ENCODE measurements at regions not wholly inside any gene's neighbourhood (a gene's known extent, or its start where the extent isn't known, plus 50 kb on each side); places are given as distances from the start of the nearest gene placed in this dataset.

DNA sequence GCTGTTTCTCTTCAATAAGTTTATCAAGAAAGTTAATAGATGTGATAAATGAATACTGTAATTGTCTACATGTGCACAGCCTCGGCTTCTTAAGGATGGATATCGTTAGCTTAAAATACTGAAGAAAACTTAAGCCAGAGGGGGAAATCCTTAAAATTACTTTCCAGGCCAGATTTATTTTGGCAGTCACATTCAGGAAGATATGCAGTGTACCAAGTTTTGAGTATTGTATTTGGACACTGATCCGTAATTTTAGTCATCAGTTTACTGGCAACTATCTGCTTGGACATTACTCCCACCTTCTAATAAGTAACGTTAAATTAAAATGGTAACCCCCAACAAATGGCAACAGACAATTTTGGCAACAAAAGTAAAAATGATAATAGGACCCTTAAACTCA is 770.0 kb upstream of the ZEB2 start:
- no peaks in the 10 kb centered on the region for H3K36me3 ChIP-seq (ENCODE audit: control insufficient read depth in 1 of 2, insufficient read depth in 2 of 2, low read length in 1 of 2)
- H3K27me3 ChIP-seq (ENCODE audit: control insufficient read depth in 1 of 2, insufficient read depth in 2 of 2, low read length in 1 of 2): peaks cover 0 to 2% of the 10 kb centered on the region in 2 donors
- intact Hi-C loops (cut with DNase I): no loop called here
- no peaks in the 10 kb centered on the region for H3K9me3 ChIP-seq (ENCODE audit: control insufficient read depth, low read length)
- H3K4me1 ChIP-seq (ENCODE audit: control insufficient read depth in 1 of 2, insufficient read depth in 2 of 2, low read length in 2 of 2): peaks cover 0 to 1% of the 10 kb centered on the region in 2 donors
- 2 to 6% methylated on average over 4 of the region's 4 CpGs for WGBS, 2 donors
- H3K27ac ChIP-seq (ENCODE audit: low read depth in 1 of 2, low read length in 2 of 2): no peak overlapping the region
- H3K4me3 ChIP-seq (ENCODE audit: low read length in 2 of 2): no peak overlapping the region
- no peak for ATAC-seq (ENCODE audit: low FRiP score)
- no peak for DNase-seq

GRCh38 chr2:145288650-145289496 is 769.0 kb upstream of the ZEB2 start:
- no peaks in the 10 kb centered on the region for H3K36me3 ChIP-seq (ENCODE audit: control insufficient read depth in 1 of 2, insufficient read depth in 2 of 2, low read length in 1 of 2)
- DNase-seq: no peak
- no peak overlapping the region for H3K4me3 ChIP-seq (ENCODE audit: low read length in 2 of 2)
- ATAC-seq (ENCODE audit: low FRiP score): no peak
- WGBS, 2 donors: 72 to 77% methylated on average over 3 of the region's 3 CpGs
- H3K27ac ChIP-seq (ENCODE audit: low read depth in 1 of 2, low read length in 2 of 2): no peak overlapping the region
- intact Hi-C loops (cut with DNase I): no loop called here
- no peaks in the 10 kb centered on the region for H3K9me3 ChIP-seq (ENCODE audit: control insufficient read depth, low read length)
- H3K27me3 ChIP-seq (ENCODE audit: control insufficient read depth in 1 of 2, insufficient read depth in 2 of 2, low read length in 1 of 2): peaks cover 0 to 2% of the 10 kb centered on the region in 2 donors
- H3K4me1 ChIP-seq (ENCODE audit: control insufficient read depth in 1 of 2, insufficient read depth in 2 of 2, low read length in 2 of 2): peaks cover 0 to 1% of the 10 kb centered on the region in 2 donors

GRCh38 chr2:145287736-145288135 is 767.8 kb upstream of the ZEB2 start:
- no peak overlapping the region for H3K4me3 ChIP-seq (ENCODE audit: low read length in 2 of 2)
- no peaks in the 10 kb centered on the region for H3K9me3 ChIP-seq (ENCODE audit: control insufficient read depth, low read length)
- H3K27ac ChIP-seq (ENCODE audit: low read depth in 1 of 2, low read length in 2 of 2): no peak overlapping the region
- no peak for DNase-seq
- peaks cover 0 to 2% of the 10 kb centered on the region in 2 donors for H3K27me3 ChIP-seq (ENCODE audit: control insufficient read depth in 1 of 2, insufficient read depth in 2 of 2, low read length in 1 of 2)
- H3K36me3 ChIP-seq (ENCODE audit: control insufficient read depth in 1 of 2, insufficient read depth in 2 of 2, low read length in 1 of 2): no peaks in the 10 kb centered on the region
- WGBS, 2 donors: 17 to 20% methylated on average over 3 of the region's 3 CpGs
- intact Hi-C loops (cut with DNase I): no loop called here
- H3K4me1 ChIP-seq (ENCODE audit: control insufficient read depth in 1 of 2, insufficient read depth in 2 of 2, low read length in 2 of 2): peaks cover 0 to 1% of the 10 kb centered on the region in 2 donors
- no peak for ATAC-seq (ENCODE audit: low FRiP score)

DNA sequence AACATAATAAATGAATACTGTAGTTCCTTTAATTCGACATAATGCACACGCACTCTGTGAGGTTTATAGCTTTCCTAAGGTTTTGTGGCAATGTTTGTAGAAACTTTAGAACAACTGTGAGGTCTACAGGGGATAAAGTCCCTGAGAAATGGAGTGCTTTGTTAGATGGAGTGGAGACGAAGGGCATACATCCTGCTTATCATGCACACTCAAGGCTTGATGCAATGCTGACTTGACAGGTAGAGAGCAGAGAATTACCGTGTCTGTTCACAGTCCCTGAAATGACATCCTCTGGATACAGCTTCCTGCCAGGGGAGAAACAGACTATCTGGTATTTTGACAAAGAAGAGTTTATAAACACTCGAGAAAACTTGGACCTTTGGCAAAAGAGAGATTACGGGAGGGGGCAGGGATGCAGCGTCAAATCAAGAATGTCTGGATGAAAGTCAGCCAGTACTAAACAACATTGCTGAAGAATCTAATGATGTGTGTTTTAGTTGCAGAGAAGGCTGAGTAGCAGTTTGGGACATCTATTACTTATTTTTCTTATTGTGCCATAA is 766.9 kb upstream of the ZEB2 start:
- peaks cover 0 to 1% of the 10 kb centered on the region in 2 donors for H3K4me1 ChIP-seq (ENCODE audit: control insufficient read depth in 1 of 2, insufficient read depth in 2 of 2, low read length in 2 of 2)
- ATAC-seq (ENCODE audit: low FRiP score) (no peak), DNase-seq (no peak)
- H3K27ac ChIP-seq (ENCODE audit: low read depth in 1 of 2, low read length in 2 of 2): no peak overlapping the region
- H3K4me3 ChIP-seq (ENCODE audit: low read length in 2 of 2): no peak overlapping the region
- 44 to 46% methylated on average over 7 of the region's 7 CpGs for WGBS, 2 donors
- no peaks in the 10 kb centered on the region for H3K36me3 ChIP-seq (ENCODE audit: control insufficient read depth in 1 of 2, insufficient read depth in 2 of 2, low read length in 1 of 2)
- intact Hi-C loops (cut with DNase I): no loop called here
- H3K9me3 ChIP-seq (ENCODE audit: control insufficient read depth, low read length): no peaks in the 10 kb centered on the region
- peaks cover 0 to 2% of the 10 kb centered on the region in 2 donors for H3K27me3 ChIP-seq (ENCODE audit: control insufficient read depth in 1 of 2, insufficient read depth in 2 of 2, low read length in 1 of 2)

GRCh38 chr2:145284551-145284950 is 764.6 kb upstream of the ZEB2 start:
- H3K36me3 ChIP-seq (ENCODE audit: control insufficient read depth in 1 of 2, insufficient read depth in 2 of 2, low read length in 1 of 2): no peaks in the 10 kb centered on the region
- 66 to 69% methylated on average over 5 of the region's 5 CpGs for WGBS, 2 donors
- peaks cover 0 to 2% of the 10 kb centered on the region in 2 donors for H3K27me3 ChIP-seq (ENCODE audit: control insufficient read depth in 1 of 2, insufficient read depth in 2 of 2, low read length in 1 of 2)
- H3K27ac ChIP-seq (ENCODE audit: low read depth in 1 of 2, low read length in 2 of 2): no peak overlapping the region
- peaks cover 0 to 1% of the 10 kb centered on the region in 2 donors for H3K4me1 ChIP-seq (ENCODE audit: control insufficient read depth in 1 of 2, insufficient read depth in 2 of 2, low read length in 2 of 2)
- ATAC-seq (ENCODE audit: low FRiP score): no peak
- no peak overlapping the region for H3K4me3 ChIP-seq (ENCODE audit: low read length in 2 of 2)
- H3K9me3 ChIP-seq (ENCODE audit: control insufficient read depth, low read length): no peaks in the 10 kb centered on the region
- DNase-seq: no peak
- intact Hi-C loops (cut with DNase I): no loop called here

GRCh38 chr2:145283131-145283530 is 763.2 kb upstream of the ZEB2 start:
- WGBS, 2 donors: 73 to 83% methylated on average over 1 of the region's 1 CpG
- Histone ChIP-seq H3K4me1 (ENCODE audit: control insufficient read depth in 1 of 2, insufficient read depth in 2 of 2, low read length in 2 of 2) (peaks cover 0 to 1% of the 10 kb centered on the region in 2 donors), H3K36me3 (ENCODE audit: control insufficient read depth in 1 of 2, insufficient read depth in 2 of 2, low read length in 1 of 2) (no peaks in the 10 kb centered on the region), H3K27me3 (ENCODE audit: control insufficient read depth in 1 of 2, insufficient read depth in 2 of 2, low read length in 1 of 2) (no peaks in the 10 kb centered on the region), H3K9me3 (ENCODE audit: control insufficient read depth, low read length) (no peaks in the 10 kb centered on the region), H3K4me3 (ENCODE audit: low read length in 2 of 2) (no peak overlapping the region), H3K27ac (ENCODE audit: low read depth in 1 of 2, low read length in 2 of 2) (no peak overlapping the region)
- ATAC-seq (ENCODE audit: low FRiP score) (no peak), DNase-seq (no peak)
- intact Hi-C loops (cut with DNase I): no loop called here

- DNase-seq (no peak), ATAC-seq (ENCODE audit: low FRiP score) (no peak)
- no peaks in the 10 kb centered on the region for H3K4me1 ChIP-seq (ENCODE audit: control insufficient read depth in 1 of 2, insufficient read depth in 2 of 2, low read length in 2 of 2)
- H3K9me3 ChIP-seq (ENCODE audit: control insufficient read depth, low read length): peaks cover 3% of the 10 kb centered on the region
- no peaks in the 10 kb centered on the region for H3K27me3 ChIP-seq (ENCODE audit: control insufficient read depth in 1 of 2, insufficient read depth in 2 of 2, low read length in 1 of 2)
- H3K27ac ChIP-seq (ENCODE audit: low read depth in 1 of 2, low read length in 2 of 2): no peak overlapping the region
- H3K36me3 ChIP-seq (ENCODE audit: control insufficient read depth in 1 of 2, insufficient read depth in 2 of 2, low read length in 1 of 2): no peaks in the 10 kb centered on the region
- intact Hi-C loops (cut with DNase I): no loop called here
- no peak overlapping the region for H3K4me3 ChIP-seq (ENCODE audit: low read length in 2 of 2)
These were observed 758.0 kb upstream of the ZEB2 start for GRCh38 chr2:145277922-145278321.

GRCh38 chr2:145273840-145274239 is 753.9 kb upstream of the ZEB2 start:
- 91 to 98% methylated on average over 1 of the region's 1 CpG for WGBS, 2 donors
- ATAC-seq (ENCODE audit: low FRiP score): no peak

GRCh38 chr2:145268931-145269330 is 749.0 kb upstream of the ZEB2 start:
- no peak overlapping the region for H3K4me3 ChIP-seq (ENCODE audit: low read length in 2 of 2)
- peaks cover 3% of the 10 kb centered on the region for H3K9me3 ChIP-seq (ENCODE audit: control insufficient read depth, low read length)
- 74 to 78% methylated on average over 3 of the region's 3 CpGs for WGBS, 2 donors
- intact Hi-C loops (cut with DNase I): no loop called here
- no peaks in the 10 kb centered on the region for H3K27me3 ChIP-seq (ENCODE audit: control insufficient read depth in 1 of 2, insufficient read depth in 2 of 2, low read length in 1 of 2)
- H3K36me3 ChIP-seq (ENCODE audit: control insufficient read depth in 1 of 2, insufficient read depth in 2 of 2, low read length in 1 of 2): no peaks in the 10 kb centered on the region
- no peak overlapping the region for H3K27ac ChIP-seq (ENCODE audit: low read depth in 1 of 2, low read length in 2 of 2)
- ATAC-seq (ENCODE audit: low FRiP score) (no peak), DNase-seq (no peak)
- no peaks in the 10 kb centered on the region for H3K4me1 ChIP-seq (ENCODE audit: control insufficient read depth in 1 of 2, insufficient read depth in 2 of 2, low read length in 2 of 2)

More at GRCh38 chr2:145273840-145274239, 753.9 kb upstream of the ZEB2 start:
- intact Hi-C loops (cut with DNase I): no loop called here
- no peak overlapping the region for H3K27ac ChIP-seq (ENCODE audit: low read depth in 1 of 2, low read length in 2 of 2)
- peaks cover 3% of the 10 kb centered on the region for H3K9me3 ChIP-seq (ENCODE audit: control insufficient read depth, low read length)
- H3K27me3 ChIP-seq (ENCODE audit: control insufficient read depth in 1 of 2, insufficient read depth in 2 of 2, low read length in 1 of 2): no peaks in the 10 kb centered on the region
- no peaks in the 10 kb centered on the region for H3K4me1 ChIP-seq (ENCODE audit: control insufficient read depth in 1 of 2, insufficient read depth in 2 of 2, low read length in 2 of 2)
- DNase-seq: no peak
- H3K4me3 ChIP-seq (ENCODE audit: low read length in 2 of 2): no peak overlapping the region
- H3K36me3 ChIP-seq (ENCODE audit: control insufficient read depth in 1 of 2, insufficient read depth in 2 of 2, low read length in 1 of 2): no peaks in the 10 kb centered on the region
